ENCODE measurements at regions not wholly inside any gene's neighbourhood (a gene's known extent, or its start where the extent isn't known, plus 50 kb on each side); places are given as distances from the start of the nearest gene placed in this dataset.
A peak's percentile ranks its signal among the peaks of the same experiment; 100 is the strongest.
"Not testable (repeated sequence)": the region's sequence is repeated elsewhere in the genome, so short reads cannot be mapped to it uniquely, and the experiment has no call there.

- peaks cover 5% of the 10 kb centered on the region; the same call in 1 of the 2 replicates for H3K4me1 ChIP-seq (ENCODE audit: control insufficient read depth, insufficient read depth, low read length)
- no peak for DNase-seq (ENCODE audit: low read depth, low spot score)
- WGBS (ENCODE audit: insufficient coverage, insufficient read length), result no CpG with 5 or more reads among the region's 2 CpGs
- no peaks in the 10 kb centered on the region for H3K27me3 ChIP-seq (ENCODE audit: control insufficient read depth, insufficient read depth, low read length)
- H3K4me3 ChIP-seq (ENCODE audit: low read length), result no peak overlapping the region
- H3K9me3 ChIP-seq (ENCODE audit: control insufficient read depth, insufficient read depth, low read length), result no peaks in the 10 kb centered on the region
- H3K27ac ChIP-seq (ENCODE audit: low read length), result no peak overlapping the region
- no peaks in the 10 kb centered on the region for H3K36me3 ChIP-seq (ENCODE audit: control insufficient read depth, insufficient read depth, low read length)
These were observed 162.2 kb upstream of the SSTR1 start for GRCh38 chr14:38045461-38045860.

- no peak for DNase-seq (ENCODE audit: low read depth, low spot score)
- peaks cover 5% of the 10 kb centered on the region; the same call in 1 of the 2 replicates for H3K4me1 ChIP-seq (ENCODE audit: control insufficient read depth, insufficient read depth, low read length)
- no CpG with 5 or more reads among the region's 2 CpGs for WGBS (ENCODE audit: insufficient coverage, insufficient read length)
- H3K4me3 ChIP-seq (ENCODE audit: low read length), result no peak overlapping the region
- no peaks in the 10 kb centered on the region for H3K36me3 ChIP-seq (ENCODE audit: control insufficient read depth, insufficient read depth, low read length)
- no peaks in the 10 kb centered on the region for H3K27me3 ChIP-seq (ENCODE audit: control insufficient read depth, insufficient read depth, low read length)
- no peak overlapping the region for H3K27ac ChIP-seq (ENCODE audit: low read length)
- H3K9me3 ChIP-seq (ENCODE audit: control insufficient read depth, insufficient read depth, low read length), result no peaks in the 10 kb centered on the region
These were observed 161.5 kb upstream of the SSTR1 start for GRCh38 chr14:38046160-38046559.

GRCh38 chr14:38047195-38047902 lies 160.4 kb upstream of the SSTR1 start:
- no peaks in the 10 kb centered on the region for H3K9me3 ChIP-seq (ENCODE audit: control insufficient read depth, insufficient read depth, low read length)
- H3K27me3 ChIP-seq (ENCODE audit: control insufficient read depth, insufficient read depth, low read length), result no peaks in the 10 kb centered on the region
- no peak overlapping the region for H3K27ac ChIP-seq (ENCODE audit: low read length)
- peaks cover 4% of the 10 kb centered on the region; the same call in 1 of the 2 replicates for H3K4me1 ChIP-seq (ENCODE audit: control insufficient read depth, insufficient read depth, low read length)
- WGBS (ENCODE audit: insufficient coverage, insufficient read length), result no CpG with 5 or more reads among the region's 2 CpGs
- no peak for DNase-seq (ENCODE audit: low read depth, low spot score)
- H3K36me3 ChIP-seq (ENCODE audit: control insufficient read depth, insufficient read depth, low read length), result no peaks in the 10 kb centered on the region
- H3K4me3 ChIP-seq (ENCODE audit: low read length), result no peak overlapping the region

- Histone ChIP-seq H3K9me3 (ENCODE audit: control insufficient read depth, insufficient read depth, low read length) (no peaks in the 10 kb centered on the region), H3K27ac (ENCODE audit: low read length) (no peak overlapping the region)
- DNase-seq (ENCODE audit: low read depth, low spot score), result no peak
These were observed 154.0 kb upstream of the SSTR1 start for GRCh38 chr14:38053666-38054065.

GRCh38 chr14:38056270-38056669 lies 151.4 kb upstream of the SSTR1 start:
- Histone ChIP-seq H3K4me1 (ENCODE audit: control insufficient read depth, insufficient read depth, low read length) (no peaks in the 10 kb centered on the region), H3K36me3 (ENCODE audit: control insufficient read depth, insufficient read depth, low read length) (no peaks in the 10 kb centered on the region), H3K27ac (ENCODE audit: low read length) (no peak overlapping the region), H3K9me3 (ENCODE audit: control insufficient read depth, insufficient read depth, low read length) (no peaks in the 10 kb centered on the region), H3K4me3 (ENCODE audit: low read length) (no peak overlapping the region), H3K27me3 (ENCODE audit: control insufficient read depth, insufficient read depth, low read length) (no peaks in the 10 kb centered on the region)
- DNase-seq (ENCODE audit: low read depth, low spot score), result peak; percentile 22
- no CpG with 5 or more reads among the region's 2 CpGs for WGBS (ENCODE audit: insufficient coverage, insufficient read length)

More at GRCh38 chr14:38053666-38054065, 154.0 kb upstream of the SSTR1 start:
- Histone ChIP-seq H3K4me3 (ENCODE audit: low read length) (no peak overlapping the region), H3K4me1 (ENCODE audit: control insufficient read depth, insufficient read depth, low read length) (no peaks in the 10 kb centered on the region), H3K27me3 (ENCODE audit: control insufficient read depth, insufficient read depth, low read length) (no peaks in the 10 kb centered on the region), H3K36me3 (ENCODE audit: control insufficient read depth, insufficient read depth, low read length) (no peaks in the 10 kb centered on the region)

- H3K4me1 ChIP-seq (ENCODE audit: control insufficient read depth, insufficient read depth, low read length); H3K27ac ChIP-seq (ENCODE audit: low read length); H3K4me3 ChIP-seq (ENCODE audit: low read length); H3K27me3 ChIP-seq (ENCODE audit: control insufficient read depth, insufficient read depth, low read length); DNase-seq (ENCODE audit: low read depth, low spot score); H3K9me3 ChIP-seq (ENCODE audit: control insufficient read depth, insufficient read depth, low read length); H3K36me3 ChIP-seq (ENCODE audit: control insufficient read depth, insufficient read depth, low read length): not testable (repeated sequence)
- WGBS (ENCODE audit: insufficient coverage, insufficient read length), result no CpG with 5 or more reads among the region's 2 CpGs
These were observed 145.5 kb upstream of the SSTR1 start for GRCh38 chr14:38062223-38062622.

GRCh38 chr14:38063711-38064320 lies 143.9 kb upstream of the SSTR1 start:
- Histone ChIP-seq H3K27me3 (ENCODE audit: control insufficient read depth, insufficient read depth, low read length) (no peaks in the 10 kb centered on the region), H3K4me1 (ENCODE audit: control insufficient read depth, insufficient read depth, low read length) (no peaks in the 10 kb centered on the region), H3K27ac (ENCODE audit: low read length) (no peak overlapping the region), H3K4me3 (ENCODE audit: low read length) (no peak overlapping the region), H3K36me3 (ENCODE audit: control insufficient read depth, insufficient read depth, low read length) (no peaks in the 10 kb centered on the region), H3K9me3 (ENCODE audit: control insufficient read depth, insufficient read depth, low read length) (no peaks in the 10 kb centered on the region; the same call in 1 of the 2 replicates)
- DNase-seq (ENCODE audit: low read depth, low spot score), result no peak
- no CpG with 5 or more reads among the region's 2 CpGs for WGBS (ENCODE audit: insufficient coverage, insufficient read length)

- no peak for DNase-seq (ENCODE audit: low read depth, low spot score)
- no CpG with 5 or more reads among the region's 6 CpGs for WGBS (ENCODE audit: insufficient coverage, insufficient read length)
- Histone ChIP-seq H3K9me3 (ENCODE audit: control insufficient read depth, insufficient read depth, low read length) (no peaks in the 10 kb centered on the region; the same call in 1 of the 2 replicates), H3K27me3 (ENCODE audit: control insufficient read depth, insufficient read depth, low read length) (no peaks in the 10 kb centered on the region), H3K4me3 (ENCODE audit: low read length) (no peak overlapping the region), H3K4me1 (ENCODE audit: control insufficient read depth, insufficient read depth, low read length) (no peaks in the 10 kb centered on the region), H3K27ac (ENCODE audit: low read length) (no peak overlapping the region), H3K36me3 (ENCODE audit: control insufficient read depth, insufficient read depth, low read length) (no peaks in the 10 kb centered on the region)
These were observed 142.5 kb upstream of the SSTR1 start for GRCh38 chr14:38065106-38065762.

GRCh38 chr14:38070061-38070588 lies 137.6 kb upstream of the SSTR1 start:
- H3K27ac ChIP-seq (ENCODE audit: low read length), result no peak overlapping the region
- no peaks in the 10 kb centered on the region for H3K27me3 ChIP-seq (ENCODE audit: control insufficient read depth, insufficient read depth, low read length)
- H3K9me3 ChIP-seq (ENCODE audit: control insufficient read depth, insufficient read depth, low read length), result no peaks in the 10 kb centered on the region
- H3K4me3 ChIP-seq (ENCODE audit: low read length), result no peak overlapping the region
- no CpG with 5 or more reads among the region's 2 CpGs for WGBS (ENCODE audit: insufficient coverage, insufficient read length)
- no peak for DNase-seq (ENCODE audit: low read depth, low spot score)
- H3K4me1 ChIP-seq (ENCODE audit: control insufficient read depth, insufficient read depth, low read length), result peaks cover 2% of the 10 kb centered on the region; the same call in 1 of the 2 replicates
- no peaks in the 10 kb centered on the region for H3K36me3 ChIP-seq (ENCODE audit: control insufficient read depth, insufficient read depth, low read length)

GRCh38 chr14:38073641-38074040 lies 134.1 kb upstream of the SSTR1 start:
- Histone ChIP-seq H3K4me3 (ENCODE audit: low read length) (no peak overlapping the region), H3K27ac (ENCODE audit: low read length) (no peak overlapping the region), H3K36me3 (ENCODE audit: control insufficient read depth, insufficient read depth, low read length) (no peaks in the 10 kb centered on the region), H3K9me3 (ENCODE audit: control insufficient read depth, insufficient read depth, low read length) (no peaks in the 10 kb centered on the region), H3K27me3 (ENCODE audit: control insufficient read depth, insufficient read depth, low read length) (no peaks in the 10 kb centered on the region), H3K4me1 (ENCODE audit: control insufficient read depth, insufficient read depth, low read length) (peaks cover 2% of the 10 kb centered on the region; the same call in 1 of the 2 replicates)
- WGBS (ENCODE audit: insufficient coverage, insufficient read length), result no CpG with 5 or more reads among the region's 4 CpGs
- no peak for DNase-seq (ENCODE audit: low read depth, low spot score)
